ENCODE measurements at regions not wholly inside any gene's neighbourhood (a gene's known extent, or its start where the extent isn't known, plus 50 kb on each side); places are given as distances from the start of the nearest gene placed in this dataset.
A peak's percentile ranks its signal among the peaks of the same experiment; 100 is the strongest.

- DNase-seq, result no peak
Observed at GRCh38 chr1:87781554-87781953, 452.9 kb downstream of the LMO4 start.

GRCh38 chr1:87783315-87783714 lies 454.6 kb downstream of the LMO4 start:
- DNase-seq, result no peak

- no peak for DNase-seq
Observed at GRCh38 chr1:87785386-87785785, 456.7 kb downstream of the LMO4 start.

- DNase-seq, result no peak
Observed at GRCh38 chr1:87786229-87786628, 457.5 kb downstream of the LMO4 start.

- no peak for DNase-seq
Observed at GRCh38 chr1:87786861-87787545, 458.3 kb downstream of the LMO4 start.

GRCh38 chr1:87787551-87787950 lies 458.9 kb downstream of the LMO4 start:
- DNase-seq, result no peak

- DNase-seq, result no peak
Observed at GRCh38 chr1:87790756-87791155, 462.1 kb downstream of the LMO4 start.

- no peak for DNase-seq
Observed at GRCh38 chr1:87791931-87792740, 463.5 kb downstream of the LMO4 start.

- DNase-seq, result no peak
Observed at GRCh38 chr1:87794788-87795614, 466.3 kb downstream of the LMO4 start.

GRCh38 chr1:87795615-87796337 lies 467.1 kb downstream of the LMO4 start:
- peak in 1 of 2 donors; percentile 45 for DNase-seq

GRCh38 chr1:87796471-87796901 lies 467.8 kb downstream of the LMO4 start:
- no peak for DNase-seq

GRCh38 chr1:87799451-87799850 lies 470.8 kb downstream of the LMO4 start:
- no peak for DNase-seq

GRCh38 chr1:87800006-87800405 lies 471.3 kb downstream of the LMO4 start:
- DNase-seq, result no peak

GRCh38 chr1:87803375-87803774 lies 474.7 kb downstream of the LMO4 start:
- DNase-seq, result no peak

GRCh38 chr1:87804128-87804527 lies 475.4 kb downstream of the LMO4 start:
- no peak for DNase-seq

GRCh38 chr1:87805666-87806378 lies 477.1 kb downstream of the LMO4 start:
- DNase-seq, result peak; percentile 52 to 54

- DNase-seq, result no peak
Observed at GRCh38 chr1:87806379-87807094, 477.9 kb downstream of the LMO4 start.

- DNase-seq, result no peak
Observed at GRCh38 chr1:87810166-87810565, 481.5 kb downstream of the LMO4 start.

- no peak for DNase-seq
Observed at GRCh38 chr1:87812871-87813577, 484.3 kb downstream of the LMO4 start.

GRCh38 chr1:87814573-87814972 lies 485.9 kb downstream of the LMO4 start:
- DNase-seq, result no peak
